ENCODE measurements at regions not wholly inside any gene's neighbourhood (a gene's known extent, or its start where the extent isn't known, plus 50 kb on each side); places are given as distances from the start of the nearest gene placed in this dataset.

DNA sequence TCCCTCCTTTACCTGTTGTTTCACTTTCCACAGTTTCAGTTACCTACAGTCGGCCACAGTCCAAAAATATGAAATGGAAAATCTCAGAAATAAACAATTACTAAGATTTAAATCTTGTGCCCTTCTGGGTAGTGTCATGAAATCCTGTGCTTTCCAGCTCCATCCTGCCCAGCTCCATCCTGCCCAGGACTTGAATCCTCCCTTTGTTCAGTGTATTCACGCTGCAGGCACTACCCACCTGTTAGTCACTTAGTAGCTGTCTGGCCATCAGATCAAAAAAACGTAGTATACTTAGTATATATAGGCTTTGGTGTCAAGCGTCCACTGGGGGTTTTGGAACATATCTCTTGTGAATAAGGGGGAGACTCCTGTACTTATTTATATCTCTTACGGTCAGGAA, 329.0 kb upstream of the SEMA6D start:
- H3K4me1 ChIP-seq, result peaks cover 0 to 17% (median 0%) of the 10 kb centered on the region in 9 donors
- ATAC-seq (no peak), DNase-seq (no peak)
- WGBS, 2 donors, result 74 to 87% methylated on average over 5 of the region's 5 CpGs
- H3K4me3 ChIP-seq, result no peak overlapping the region
- TF ChIP-seq, protein P1, sequence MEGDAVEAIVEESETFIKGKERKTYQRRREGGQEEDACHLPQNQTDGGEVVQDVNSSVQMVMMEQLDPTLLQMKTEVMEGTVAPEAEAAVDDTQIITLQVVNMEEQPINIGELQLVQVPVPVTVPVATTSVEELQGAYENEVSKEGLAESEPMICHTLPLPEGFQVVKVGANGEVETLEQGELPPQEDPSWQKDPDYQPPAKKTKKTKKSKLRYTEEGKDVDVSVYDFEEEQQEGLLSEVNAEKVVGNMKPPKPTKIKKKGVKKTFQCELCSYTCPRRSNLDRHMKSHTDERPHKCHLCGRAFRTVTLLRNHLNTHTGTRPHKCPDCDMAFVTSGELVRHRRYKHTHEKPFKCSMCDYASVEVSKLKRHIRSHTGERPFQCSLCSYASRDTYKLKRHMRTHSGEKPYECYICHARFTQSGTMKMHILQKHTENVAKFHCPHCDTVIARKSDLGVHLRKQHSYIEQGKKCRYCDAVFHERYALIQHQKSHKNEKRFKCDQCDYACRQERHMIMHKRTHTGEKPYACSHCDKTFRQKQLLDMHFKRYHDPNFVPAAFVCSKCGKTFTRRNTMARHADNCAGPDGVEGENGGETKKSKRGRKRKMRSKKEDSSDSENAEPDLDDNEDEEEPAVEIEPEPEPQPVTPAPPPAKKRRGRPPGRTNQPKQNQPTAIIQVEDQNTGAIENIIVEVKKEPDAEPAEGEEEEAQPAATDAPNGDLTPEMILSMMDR (IDR thresholded peaks at IDR 0.05), result no peak
- no peaks in the 10 kb centered on the region for H3K9me3 ChIP-seq
- peaks cover 0 to 2% (median 0%) of the 10 kb centered on the region in 7 donors for H3K27me3 ChIP-seq
- no peaks in the 10 kb centered on the region for H3K36me3 ChIP-seq
- intact Hi-C loops (cut with DNase I), result no loop called here
- H3K27ac ChIP-seq, result no peak overlapping the region

DNA sequence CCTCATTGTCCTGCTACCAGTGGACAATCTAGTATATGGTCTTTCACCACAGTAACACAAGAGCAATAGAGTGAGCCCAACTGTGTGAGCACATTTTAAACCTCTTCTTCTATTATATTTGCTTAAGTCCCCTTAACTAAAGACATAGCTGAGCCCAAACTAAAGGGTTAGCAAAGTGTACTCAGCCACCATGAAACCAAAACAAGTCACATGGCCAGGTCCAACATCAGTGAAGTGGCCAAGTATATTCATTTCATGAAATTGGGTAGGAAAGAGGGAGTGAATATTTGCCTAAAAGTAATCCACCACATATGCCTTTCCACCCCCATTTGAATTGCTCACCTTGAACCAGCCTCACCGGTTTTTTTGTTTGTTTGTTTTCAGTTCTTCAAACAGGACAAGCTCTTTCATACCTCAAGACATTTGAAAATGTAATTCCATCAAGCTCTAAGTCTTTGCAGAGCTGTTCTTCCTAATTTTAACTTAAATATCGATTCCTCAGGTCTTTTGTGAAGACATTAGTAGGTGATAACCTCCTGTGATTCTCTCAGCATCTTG, 327.0 kb upstream of the SEMA6D start:
- TF ChIP-seq, protein P1 (IDR thresholded peaks at IDR 0.05), result no peak
- peaks cover 0 to 1% (median 0%) of the 10 kb centered on the region in 9 donors for H3K4me1 ChIP-seq
- no peak for DNase-seq
- intact Hi-C loops (cut with DNase I), result no loop called here
- H3K27ac ChIP-seq, result no peak overlapping the region
- ATAC-seq, result no peak
- H3K27me3 ChIP-seq, result peaks cover 0 to 3% (median 0%) of the 10 kb centered on the region in 7 donors
- H3K4me3 ChIP-seq, result no peak overlapping the region
- no peaks in the 10 kb centered on the region for H3K36me3 ChIP-seq
- H3K9me3 ChIP-seq, result no peaks in the 10 kb centered on the region
- WGBS, 2 donors, result 92 to 95% methylated on average over 2 of the region's 2 CpGs

DNA sequence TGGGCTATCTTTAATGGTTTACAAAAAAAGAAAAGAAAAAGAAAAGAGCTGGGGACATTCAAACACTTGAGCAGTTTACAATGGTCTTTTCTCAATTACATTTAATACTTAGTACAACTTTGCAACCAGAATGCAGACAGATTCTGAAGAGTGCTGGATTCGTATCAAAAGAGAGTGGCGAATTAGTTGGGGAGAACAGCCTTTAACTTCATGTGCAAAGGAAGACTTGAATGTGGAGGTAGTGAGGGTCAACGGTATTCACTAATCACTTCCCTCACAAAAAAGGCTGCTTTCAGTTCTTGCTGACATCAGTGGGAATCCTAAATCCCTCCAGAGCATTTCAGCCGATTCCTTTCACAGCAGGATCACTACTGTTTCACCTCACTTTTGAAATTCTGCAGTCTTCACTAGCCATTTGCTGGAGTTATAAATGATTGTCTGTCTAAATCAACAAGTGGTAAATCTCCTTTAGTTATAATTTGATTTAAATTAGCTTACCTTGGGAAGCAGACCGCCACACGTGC, 323.0 kb upstream of the SEMA6D start:
- DNase-seq (no peak), ATAC-seq (no peak)
- Histone ChIP-seq H3K36me3 (no peaks in the 10 kb centered on the region), H3K27ac (no peak overlapping the region), H3K4me1 (peaks cover 0 to 30% (median 13%) of the 10 kb centered on the region in 9 donors), H3K4me3 (no peak overlapping the region), H3K9me3 (no peaks in the 10 kb centered on the region), H3K27me3 (peaks cover 0 to 3% (median 0%) of the 10 kb centered on the region in 7 donors)
- WGBS, 2 donors, result 69 to 82% methylated on average over 6 of the region's 6 CpGs
- intact Hi-C loops (cut with DNase I), result no loop called here
- TF ChIP-seq, protein P1 (IDR thresholded peaks at IDR 0.05), result no peak

DNA sequence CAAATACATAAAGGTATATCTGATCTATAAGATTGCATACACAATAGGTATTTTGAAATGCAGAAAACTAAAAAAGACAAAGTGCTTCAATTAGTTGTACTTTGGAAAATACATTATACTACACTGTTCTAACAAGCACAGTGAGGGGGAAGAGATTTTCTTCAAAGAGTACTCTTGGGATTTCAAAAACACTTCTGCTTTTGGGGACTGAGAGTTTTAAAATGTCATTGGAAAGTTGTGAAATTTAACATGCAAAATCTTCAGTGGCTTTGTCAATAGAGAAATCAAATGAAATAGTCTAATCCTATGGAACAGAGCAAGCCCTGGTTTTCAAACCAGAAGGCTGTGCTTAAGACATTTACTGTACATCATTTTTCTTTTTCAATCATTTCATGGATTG, 322.2 kb upstream of the SEMA6D start:
- intact Hi-C loops (cut with DNase I), result loop anchor here in 1 of 10 donors (5.0 kb wide), 1 partner anchor 42 kb away; no protein-coding TSS in a partner anchor
- ATAC-seq, result no peak
- Histone ChIP-seq H3K4me1 (peaks cover 0 to 31% (median 13%) of the 10 kb centered on the region in 9 donors), H3K27me3 (peaks cover 0 to 3% (median 0%) of the 10 kb centered on the region in 7 donors), H3K27ac (no peak overlapping the region), H3K4me3 (no peak overlapping the region), H3K36me3 (no peaks in the 10 kb centered on the region), H3K9me3 (no peaks in the 10 kb centered on the region)
- no peak for DNase-seq
- TF ChIP-seq, protein P1 (IDR thresholded peaks at IDR 0.05), result no peak

Data from heart right ventricle (tissue), 16 donors.